UCSD-AML1 (cell line): ENCODE measurements at regions not wholly inside any gene's neighbourhood (a gene's known extent, or its start where the extent isn't known, plus 50 kb on each side); places are given as distances from the start of the nearest gene placed in this dataset.
"Not testable (repeated sequence)": the region's sequence is repeated elsewhere in the genome, so short reads cannot be mapped to it uniquely, and the experiment has no call there.

ENCODE experiments used
- DNase-seq: peaks from one replicate; lab custom pipeline; 2025; ENCODE audit not compliant: unreplicated experiment; lab: John Stamatoyannopoulos, UW

DNA sequence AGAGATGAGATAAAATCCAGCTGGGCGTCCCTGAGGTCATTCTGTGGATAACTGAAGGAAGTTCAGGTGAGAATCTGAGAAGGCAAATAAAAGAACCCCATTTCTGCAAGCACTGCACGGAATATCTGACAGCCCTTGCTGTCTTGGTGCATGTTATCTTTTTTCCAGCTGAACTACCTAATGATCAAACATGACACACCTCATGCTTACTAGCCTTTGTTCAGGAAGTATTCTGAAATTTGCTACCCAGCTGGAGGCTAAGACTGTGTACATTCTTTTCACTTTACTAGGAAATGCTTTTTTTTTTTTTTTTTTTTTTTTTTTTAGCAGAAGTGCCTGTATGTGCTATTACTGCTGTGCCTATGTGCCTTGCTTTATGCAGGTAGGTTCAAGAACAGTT lies 718.1 kb downstream of the SMARCA1 start:
- DNase-seq, result no peak

GRCh38 chrX:128804828-128805227 lies 718.5 kb downstream of the SMARCA1 start:
- DNase-seq, result no peak

DNA sequence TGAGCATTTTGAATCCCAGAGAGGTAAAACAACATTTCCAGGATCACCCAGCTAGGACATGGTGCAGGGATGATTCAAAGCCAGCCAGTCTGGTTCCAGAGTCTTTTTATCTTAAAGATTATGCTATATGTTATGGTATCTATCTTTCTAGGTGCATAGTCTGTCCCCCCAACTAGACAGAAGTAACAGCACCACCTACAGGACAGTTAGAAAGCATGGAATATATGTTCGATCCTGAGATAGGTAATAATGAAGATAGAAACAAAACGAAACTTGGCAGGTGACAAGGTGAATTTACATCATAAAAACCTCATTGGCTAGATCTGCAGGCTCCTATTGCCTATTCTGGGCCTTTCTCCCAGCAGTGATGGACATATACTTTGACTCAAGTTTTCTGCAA lies 723.2 kb downstream of the SMARCA1 start:
- DNase-seq, result no peak

- not testable (repeated sequence) for DNase-seq
Measured at GRCh38 chrX:128783139-128783538, 730.9 kb upstream of the ACTRT1 start.

- DNase-seq, result peak; percentile 18
Measured at GRCh38 chrX:128781506-128781905, 729.3 kb upstream of the ACTRT1 start.

DNA sequence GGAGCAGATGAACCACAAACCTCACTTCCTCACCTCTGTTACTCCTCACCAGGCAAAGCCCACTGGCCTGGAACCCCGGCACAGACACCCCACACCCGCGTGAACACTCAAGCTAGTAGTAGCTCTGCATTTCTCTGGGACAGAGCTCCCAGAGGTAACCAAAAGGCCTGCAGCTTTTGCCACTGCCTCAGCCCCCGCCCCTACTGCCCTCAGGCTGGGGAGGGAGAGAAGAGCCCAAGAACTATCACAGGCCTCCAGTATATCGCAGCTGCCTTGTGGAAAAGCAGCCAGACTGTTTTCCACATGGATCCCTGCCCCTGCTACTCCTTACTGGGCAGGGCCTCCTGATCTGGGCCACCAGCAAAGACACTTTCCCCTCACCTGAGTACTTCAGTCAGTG lies 728.7 kb upstream of the ACTRT1 start:
- no peak for DNase-seq

DNA sequence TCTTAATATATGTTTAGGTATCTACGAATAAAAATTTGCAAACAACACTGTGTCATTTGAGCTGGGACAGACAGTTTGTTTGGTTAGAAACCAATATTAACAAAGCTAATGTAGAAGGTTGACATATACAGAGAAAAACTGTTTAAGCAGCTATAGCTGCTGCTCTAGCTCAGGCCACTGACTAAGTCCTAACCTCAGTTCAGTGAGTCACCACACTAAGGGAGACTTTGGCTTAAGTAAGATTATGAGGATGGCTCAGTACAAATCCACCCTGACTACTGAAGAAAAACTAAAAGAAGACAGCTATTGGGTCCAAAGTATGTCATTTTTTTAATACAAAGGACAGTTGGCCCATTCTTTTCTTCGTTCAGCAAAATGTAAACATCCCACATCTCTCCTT lies 717.3 kb upstream of the ACTRT1 start:
- no peak for DNase-seq

GRCh38 chrX:128759745-128760144 lies 707.5 kb upstream of the ACTRT1 start:
- no peak for DNase-seq

DNA sequence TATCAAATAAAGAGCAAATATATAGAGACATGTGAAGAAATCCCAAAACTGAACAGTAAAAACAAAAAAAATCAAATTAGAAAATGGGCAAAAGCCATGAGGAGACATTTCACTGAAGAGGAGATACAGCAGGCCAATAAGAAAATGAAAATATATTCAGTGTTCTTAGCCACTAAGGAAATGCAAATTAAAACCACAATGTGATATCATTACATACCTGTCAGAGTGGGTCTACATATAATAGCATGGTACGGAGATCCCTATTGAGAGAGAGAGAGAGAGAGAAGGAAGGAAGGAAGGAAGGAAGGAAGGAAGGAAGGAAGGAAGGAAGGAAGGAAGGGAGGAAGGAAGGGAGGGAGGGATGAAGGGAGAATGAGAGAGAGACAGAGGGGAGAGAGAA lies 707.0 kb upstream of the ACTRT1 start:
- no peak for DNase-seq

DNA sequence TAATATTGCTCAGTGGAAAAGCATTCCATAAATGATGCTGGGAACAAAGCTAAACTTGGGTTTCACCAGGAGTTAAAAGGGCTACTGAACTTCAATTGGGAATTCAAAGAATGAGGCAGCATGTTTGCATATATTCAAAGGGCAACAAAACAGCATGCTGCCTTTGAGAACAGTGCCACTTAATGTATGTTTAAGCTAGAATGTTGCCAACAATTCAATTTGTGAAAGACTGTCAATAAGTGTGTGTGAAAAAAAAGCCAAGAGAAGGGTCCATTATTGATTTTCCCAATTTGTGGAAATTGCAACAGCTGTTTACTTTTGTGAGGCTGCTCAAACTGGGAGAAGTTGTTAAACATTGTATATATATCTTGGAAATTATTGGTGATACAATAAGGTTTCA lies 701.9 kb upstream of the ACTRT1 start:
- no peak for DNase-seq

GRCh38 chrX:128739539-128739938 lies 687.3 kb upstream of the ACTRT1 start:
- no peak for DNase-seq

- DNase-seq, result no peak
Measured at GRCh38 chrX:128728943-128729342, 676.7 kb upstream of the ACTRT1 start.

DNA sequence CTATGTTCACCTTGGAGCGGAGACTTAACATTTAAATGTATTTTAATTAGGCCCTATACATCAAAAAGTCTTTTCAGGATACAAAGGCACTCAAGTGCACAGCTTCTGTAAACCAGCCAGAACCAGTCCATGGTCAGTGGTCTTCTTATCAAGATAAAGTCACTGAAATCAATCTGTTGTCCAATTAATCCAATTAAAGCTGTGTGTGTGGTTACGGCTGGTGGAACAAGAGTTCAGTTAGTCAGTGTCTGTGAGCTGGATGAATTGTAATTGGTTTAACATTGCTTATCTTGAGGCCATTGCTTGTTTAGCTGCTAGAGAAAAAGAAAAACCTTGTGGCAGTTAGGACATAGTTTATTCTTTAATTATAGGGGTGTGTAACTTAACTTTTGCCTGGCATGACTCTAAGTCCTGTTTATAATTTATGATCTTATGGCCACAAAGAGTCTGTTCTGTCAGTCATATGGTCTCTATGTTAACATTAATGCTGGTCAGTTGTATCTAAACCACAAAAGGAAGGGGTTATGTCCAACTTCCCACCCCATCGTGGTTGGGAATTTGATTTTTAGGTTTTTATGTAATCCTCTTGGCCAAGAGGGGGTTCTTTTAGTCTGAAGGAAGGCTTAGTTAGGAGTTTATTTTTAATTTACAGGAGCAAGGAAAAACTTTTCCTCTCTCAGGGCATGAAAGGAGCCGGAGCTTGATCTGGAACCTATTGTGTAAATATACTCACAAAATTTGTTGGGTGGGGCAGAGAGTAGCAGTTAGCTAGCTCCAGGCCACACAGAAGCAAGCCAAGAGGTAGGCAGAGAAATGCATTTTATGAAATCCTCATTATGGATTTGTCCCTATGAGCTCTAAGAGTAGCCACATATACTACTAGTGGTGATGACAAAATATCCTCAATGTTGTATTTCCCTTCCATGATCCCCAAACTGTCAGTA lies 665.7 kb upstream of the ACTRT1 start:
- no peak for DNase-seq

GRCh38 chrX:128714425-128714824 lies 662.2 kb upstream of the ACTRT1 start:
- no peak for DNase-seq

DNA sequence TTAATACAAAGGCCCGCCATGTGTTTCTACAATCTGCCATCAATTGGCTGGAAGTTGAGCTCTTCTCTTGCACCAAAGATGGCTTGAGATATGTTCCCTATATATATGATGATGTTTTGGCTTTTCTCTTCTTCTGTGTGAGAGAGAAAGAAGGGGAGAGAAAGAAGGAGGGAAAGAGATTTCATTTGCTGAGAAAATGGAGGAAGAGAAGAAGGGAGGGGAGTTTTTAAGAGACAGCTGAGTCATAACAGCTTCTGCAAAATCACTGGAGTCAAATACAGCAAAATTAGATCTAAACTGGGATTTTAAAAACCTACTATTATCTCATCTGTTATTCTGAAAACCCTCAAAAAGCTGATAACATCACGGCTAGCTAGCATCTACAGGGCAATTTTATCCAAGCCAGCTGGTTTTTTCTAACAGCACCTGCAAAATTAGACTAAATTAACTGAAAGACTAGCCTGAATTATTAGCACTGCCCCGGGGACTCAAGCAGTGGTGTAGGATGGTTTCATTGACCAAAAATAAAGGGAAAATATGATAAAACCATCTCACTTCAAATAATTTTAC lies 647.6 kb upstream of the ACTRT1 start:
- no peak for DNase-seq

DNA sequence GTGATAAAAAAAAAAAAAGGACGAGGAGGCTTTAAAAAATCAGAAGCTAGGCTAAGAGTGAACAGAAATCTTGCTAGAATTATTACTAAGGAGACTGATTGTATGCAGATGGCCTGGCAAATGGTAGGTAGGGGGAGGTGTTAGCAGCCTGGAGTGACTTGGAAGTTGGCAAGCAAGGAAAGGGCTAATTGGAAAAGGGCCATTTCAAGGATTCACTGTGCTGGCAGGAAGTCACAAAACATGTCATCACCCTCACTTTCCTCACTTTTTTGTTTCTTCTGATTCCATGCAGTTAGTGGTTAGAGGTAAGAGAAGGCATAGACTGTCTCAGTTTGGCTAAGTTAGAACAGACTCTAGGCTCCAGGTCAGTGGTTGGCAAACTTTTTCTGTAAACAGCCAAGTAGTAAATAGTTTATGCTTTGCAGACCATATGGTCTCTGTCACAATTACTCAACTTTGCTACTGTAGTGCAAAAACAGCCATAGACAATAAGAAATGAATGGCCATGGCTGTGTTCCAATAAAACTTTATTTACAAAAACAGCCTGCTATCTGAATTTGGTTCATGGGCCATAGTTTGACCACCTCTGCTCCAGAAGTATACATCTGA lies 646.5 kb upstream of the ACTRT1 start:
- DNase-seq, result no peak

DNA sequence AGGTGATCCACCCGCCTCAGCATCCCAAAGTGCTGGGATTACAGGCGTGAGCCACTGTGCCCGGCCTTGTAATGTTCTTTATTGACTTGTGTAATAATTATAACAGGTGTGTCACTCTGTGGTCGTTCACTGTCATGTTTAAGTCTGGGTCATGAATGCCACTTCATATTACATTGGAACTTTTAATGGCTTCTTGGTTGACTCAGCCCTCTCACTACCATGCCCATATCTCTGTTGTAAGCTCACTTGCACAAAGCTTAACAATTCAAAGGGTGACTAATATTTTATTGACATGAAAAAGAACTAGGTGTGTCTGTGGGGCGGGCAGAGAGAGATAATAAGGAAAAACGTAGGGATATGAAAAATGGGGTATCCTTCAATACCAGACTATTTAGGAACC lies 639.7 kb upstream of the ACTRT1 start:
- DNase-seq, result no peak

DNA sequence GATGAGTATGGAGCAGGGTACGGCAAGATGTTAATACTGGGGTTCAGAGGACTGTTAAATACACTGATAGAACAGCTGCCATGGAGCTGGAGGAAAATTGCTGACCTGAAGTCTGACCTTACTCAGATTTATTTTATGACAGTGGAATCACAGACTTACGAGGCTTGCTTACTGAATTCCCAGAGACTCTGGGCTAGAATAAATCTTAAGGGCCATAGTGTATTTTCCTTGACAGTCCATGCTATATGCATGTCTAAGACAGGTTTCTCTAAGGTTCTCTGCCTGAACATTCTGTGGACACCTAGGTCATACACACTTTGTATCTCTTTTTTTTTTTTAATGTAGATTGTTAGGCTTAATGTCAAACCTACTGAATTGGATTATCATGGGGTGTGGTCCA lies 633.2 kb upstream of the ACTRT1 start:
- DNase-seq, result no peak

- DNase-seq, result no peak
Measured at GRCh38 chrX:128676651-128677050, 624.4 kb upstream of the ACTRT1 start.

DNA sequence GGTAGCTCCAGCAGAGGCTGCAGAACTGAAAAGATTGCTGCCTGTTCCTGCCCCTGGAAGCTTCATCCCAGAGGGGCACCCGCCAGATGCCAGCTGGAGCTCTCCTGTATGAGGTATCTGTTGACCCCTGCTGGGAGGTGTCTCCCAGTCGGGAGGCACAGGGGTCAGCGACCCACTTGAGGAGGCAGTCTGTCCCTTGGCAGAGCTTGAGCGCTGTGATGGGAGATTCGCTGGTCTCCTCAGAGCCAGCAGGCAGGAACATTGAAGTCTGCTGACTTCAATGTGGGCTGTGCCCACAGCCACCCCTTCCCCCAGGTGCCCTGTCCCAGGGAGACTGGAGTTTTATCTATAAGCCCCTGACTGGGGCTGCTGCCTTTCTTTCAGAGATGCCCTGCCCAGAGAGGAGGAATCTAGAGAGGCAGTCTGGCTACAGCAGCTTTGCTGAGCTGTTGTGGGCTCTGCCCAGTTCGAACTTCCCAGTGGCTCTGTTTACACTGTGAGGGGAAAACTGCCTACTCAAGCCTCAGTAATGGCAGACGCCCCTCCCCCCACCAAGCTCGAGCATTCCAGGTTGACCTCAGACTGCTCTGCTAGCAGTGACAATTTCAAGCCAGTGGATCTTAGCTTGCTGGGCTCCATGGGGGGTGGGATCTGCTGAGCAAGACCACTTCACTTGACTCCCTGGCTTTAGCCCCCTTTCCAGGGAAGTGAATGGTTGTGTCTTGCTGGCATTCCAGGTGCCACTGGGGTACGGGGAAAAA lies 622.3 kb upstream of the ACTRT1 start:
- not testable (repeated sequence) for DNase-seq

- DNase-seq, result no peak
Measured at GRCh38 chrX:128664211-128664610, 612.0 kb upstream of the ACTRT1 start.
